NB4 (cell line): ENCODE measurements at regions not wholly inside any gene's neighbourhood (a gene's known extent, or its start where the extent isn't known, plus 50 kb on each side); places are given as distances from the start of the nearest gene placed in this dataset.

Source experiments
- CTCF ChIP-seq: IDR thresholded peaks from one replicate; pipeline ENCODE4 v1.5.1; 2012; ENCODE audit warnings: low read depth, low read length
- MAX ChIP-seq: IDR thresholded peaks from 2 replicates; pipeline ENCODE4 v1.6.1; 2011; ENCODE audit warnings: low read depth, low read length
- POLR2A ChIP-seq: IDR thresholded peaks from 2 replicates; pipeline ENCODE4 v1.6.1; 2011; ENCODE audit warnings: mild to moderate bottlenecking; ENCODE audit not compliant: insufficient read length; ENCODE audit errors: extremely low read depth

DNA sequence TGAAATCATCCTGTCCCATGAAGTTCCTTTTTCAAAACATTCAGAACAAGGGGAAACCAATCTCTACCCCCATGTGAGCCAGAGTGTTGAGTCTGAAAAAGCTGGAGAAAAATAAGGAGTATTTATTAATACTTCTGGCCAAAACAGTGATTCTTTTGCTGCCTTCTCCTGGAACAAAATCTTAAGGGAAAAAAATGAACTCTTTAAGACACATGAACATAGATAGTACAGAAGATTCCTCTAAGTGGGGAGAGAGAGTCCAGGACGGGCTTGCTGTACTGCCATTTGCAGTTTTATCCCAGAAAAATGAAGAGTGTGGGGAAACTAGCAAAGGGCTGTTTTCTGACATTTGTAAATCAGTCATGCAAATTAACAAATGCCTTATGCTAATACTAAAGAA is 173.4 kb upstream of the CELF2 start:
- TF ChIP-seq CTCF (no peak), POLR2A (no peak), MAX (no peak)
